Endothelial cell of umbilical vein (primary cell): ENCODE measurements at regions not wholly inside any gene's neighbourhood (a gene's known extent, or its start where the extent isn't known, plus 50 kb on each side); places are given as distances from the start of the nearest gene placed in this dataset.

Experiments used
- BruUV-seq: library from RNA; stranded (reverse); fragments of 400-500 nt; replicated peaks from 2 replicates; lab custom pipeline; 2021; lab: Mats Ljungman, UMichigan
- CTCF ChIA-PET: fragments of 300-600, 350-600 bp; sonication (Branson Sonifier 250); formaldehyde crosslinking; loops from one replicate; lab custom pipeline; 2021; ENCODE audit warnings: antibody characterized with exemption, inconsistent platforms; lab: Charles Lee
- POLR2A ChIA-PET: fragments of 300-600, 350-600 bp; sonication (Branson Sonifier 250); formaldehyde crosslinking; loops from one replicate; lab custom pipeline; 2021; ENCODE audit warnings: antibody characterized with exemption, inconsistent platforms; lab: Charles Lee
- DNase-seq: peaks from one replicate; pipeline ENCODE4 v3.0.0-alpha.2; 2011; ENCODE audit warnings: low read depth, low spot score
- FAIRE-seq: peaks from 2 replicates; lab custom pipeline; 2011; peaks lifted over from hg19 to GRCh38; lab: Jason Lieb, UNC
- H2AFZ ChIP-seq: 2 replicates; pipeline ENCODE4 v1.6.0; 2012; ENCODE audit warnings: low read depth, low read length, control low read depth, inconsistent platforms
- H3K27ac ChIP-seq: 2 replicates; pipeline ENCODE4 v1.5.1; 2011; ENCODE audit warnings: low read depth, mild to moderate bottlenecking, control low read depth, low read length, moderate library complexity; ENCODE audit not compliant: insufficient read depth
- H3K27me3 ChIP-seq, 2 experiments: 2 replicates each; pipeline versions ENCODE4 v1.6.0 to v1.6.1; 2011; ENCODE audit warnings: low read length in 2 of 2, mixed read lengths in 1 of 2; ENCODE audit not compliant: control insufficient read depth in 2 of 2, insufficient read depth in 2 of 2
- H3K36me3 ChIP-seq, 2 experiments: 2 replicates in 1 of 2; 3 replicates in 1 of 2; pipeline ENCODE4 v1.5.1; 2011; ENCODE audit warnings: low read length in 2 of 2, mild to moderate bottlenecking in 1 of 2, moderate library complexity in 1 of 2; ENCODE audit not compliant: control insufficient read depth in 2 of 2, insufficient read depth in 2 of 2; ENCODE audit errors: extremely low read depth in 1 of 2
- H3K4me1 ChIP-seq: 3 replicates; pipeline ENCODE4 v1.5.1; 2011; ENCODE audit warnings: mild to moderate bottlenecking, low read length; ENCODE audit not compliant: control insufficient read depth, insufficient read depth; ENCODE audit errors: extremely low read depth
- H3K4me2 ChIP-seq: 2 replicates; pipeline ENCODE4 v1.6.1; 2011; ENCODE audit warnings: low read length, control low read depth, mixed read lengths; ENCODE audit not compliant: insufficient read depth
- H3K4me3 ChIP-seq, 3 experiments: fragments of 200-600 bp in 1 of 3; sonication (generic), shearing (Covaris generic) in 1 of 3; replicated peaks in 1 of 3; 2 replicates each; pipeline ENCODE4 v1.5.1; 2011 to 2016; ENCODE audit warnings: control low read depth in 3 of 3, low read length in 3 of 3, mild to moderate bottlenecking in 2 of 3, inconsistent platforms in 1 of 3, low read depth in 1 of 3, moderate library complexity in 1 of 3; ENCODE audit not compliant: insufficient read depth in 1 of 3
- H3K79me2 ChIP-seq: 2 replicates; pipeline ENCODE4 v1.6.0; 2012; ENCODE audit warnings: low read length, inconsistent platforms; ENCODE audit not compliant: control insufficient read depth, insufficient read depth
- H3K9ac ChIP-seq: replicated peaks from 2 replicates; pipeline ENCODE3; 2011; ENCODE audit warnings: low read length, control low read depth; ENCODE audit not compliant: insufficient read depth; ENCODE audit errors: extremely low read depth
- H3K9me1 ChIP-seq: replicated peaks from 3 replicates; pipeline ENCODE4 v1.6.0; 2011; ENCODE audit warnings: mild to moderate bottlenecking, low read length; ENCODE audit not compliant: control insufficient read depth, insufficient read depth; ENCODE audit errors: extremely low read depth
- H3K9me3 ChIP-seq: replicated peaks from 2 replicates; pipeline ENCODE4 v1.5.1; 2012; ENCODE audit warnings: low read length, inconsistent platforms; ENCODE audit not compliant: control insufficient read depth, insufficient read depth
- H4K20me1 ChIP-seq: replicated peaks from 2 replicates; pipeline ENCODE3; 2011; ENCODE audit warnings: mild to moderate bottlenecking, low read length; ENCODE audit not compliant: control insufficient read depth, insufficient read depth; ENCODE audit errors: extremely low read depth
- EZH2 ChIP-seq: IDR thresholded peaks from 2 replicates; pipeline ENCODE4 v1.6.1; 2012; ENCODE audit warnings: borderline replicate concordance, low read depth, mild to moderate bottlenecking, moderate library complexity, low read length, inconsistent platforms; ENCODE audit not compliant: severe bottlenecking
- FOS ChIP-seq: IDR thresholded peaks from 2 replicates; pipeline ENCODE4 v1.6.1; 2011; ENCODE audit warnings: mild to moderate bottlenecking, low read length, moderate library complexity, borderline replicate concordance; ENCODE audit not compliant: insufficient read depth
- GATA2 ChIP-seq: IDR thresholded peaks from 2 replicates; pipeline ENCODE4 v1.7.0; 2011; ENCODE audit warnings: low read depth, mild to moderate bottlenecking, moderate library complexity, mixed read lengths, low read length; ENCODE audit not compliant: insufficient read length, insufficient read depth
- JUN ChIP-seq: IDR thresholded peaks from 2 replicates; pipeline ENCODE4 v1.6.1; 2011; ENCODE audit warnings: borderline replicate concordance, low read depth; ENCODE audit not compliant: insufficient read length, insufficient read depth
- MYC ChIP-seq: IDR thresholded peaks from one replicate; pipeline ENCODE4 v1.6.1; 2011; ENCODE audit warnings: mild to moderate bottlenecking, low read depth, low read length
- POLR2A ChIP-seq: IDR thresholded peaks from 2 replicates; pipeline ENCODE4 v1.6.1; 2012; ENCODE audit warnings: low read depth, mild to moderate bottlenecking, control low read depth, low read length
- POLR2AphosphoS5 ChIP-seq: IDR thresholded peaks from 2 replicates; pipeline ENCODE4 v1.6.1; 2012; ENCODE audit warnings: low read depth, mild to moderate bottlenecking, control low read depth, low read length, moderate library complexity; ENCODE audit not compliant: insufficient read depth
- dilution Hi-C: fragments of 300-500 bp; cut with MboI; formaldehyde crosslinking; loops from one replicate; pipeline ENCODE4 v1.15.0; 2019; ENCODE audit warnings: low sequenced_read_pairs; ENCODE audit not compliant: extremely low pct_ligation_motif_present
- intact Hi-C: fragments of 100-400 bp; cut with micrococcal nuclease; formaldehyde crosslinking; loops from one replicate; pipeline ENCODE4 v1.10.0; 2022
- TF ChIP-seq, protein P1 (sequence below): IDR thresholded peaks from 2 replicates; pipeline ENCODE4 v1.6.1; 2011; ENCODE audit not compliant: insufficient read depth, insufficient read length
- TF ChIP-seq, protein P2 (sequence below), 2 donors: IDR thresholded peaks; 1 replicate in 1 of 2; 2 replicates in 1 of 2; pipeline ENCODE4 v1.5.1; 2011; ENCODE audit warnings: low read length in 2 of 2, mild to moderate bottlenecking in 2 of 2, moderate library complexity in 2 of 2, control low read depth in 1 of 2, inconsistent platforms in 1 of 2, low read depth in 1 of 2; ENCODE audit not compliant: insufficient read depth in 1 of 2; ENCODE audit errors: extremely low read depth in 1 of 2

- Histone ChIP-seq H3K36me3 (no peaks in the 10 kb centered on the region), H3K4me2 (no peak overlapping the region), H3K27me3 (no peaks in the 10 kb centered on the region), H2AFZ (no peak overlapping the region), H4K20me1 (no peaks in the 10 kb centered on the region), H3K4me1 (no peaks in the 10 kb centered on the region), H3K27ac (no peak overlapping the region), H3K9me1 (no peaks in the 10 kb centered on the region), H3K9ac (no peak overlapping the region), H3K9me3 (no peaks in the 10 kb centered on the region), H3K79me2 (no peaks in the 10 kb centered on the region), H3K4me3 (no peak overlapping the region)
- BruUV-seq: no TSS peak
- CTCF ChIA-PET: no interaction called here
- DNase-seq (no peak), FAIRE-seq (no peak)
- no peak for TF ChIP-seq FOS
- no peak for TF ChIP-seq POLR2A
- TF ChIP-seq, protein P1, sequence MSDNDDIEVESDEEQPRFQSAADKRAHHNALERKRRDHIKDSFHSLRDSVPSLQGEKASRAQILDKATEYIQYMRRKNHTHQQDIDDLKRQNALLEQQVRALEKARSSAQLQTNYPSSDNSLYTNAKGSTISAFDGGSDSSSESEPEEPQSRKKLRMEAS: no peak
- TF ChIP-seq EZH2: no peak
- TF ChIP-seq JUN: no peak
- TF ChIP-seq POLR2AphosphoS5: no peak
- TF ChIP-seq GATA2: no peak
- TF ChIP-seq MYC: no peak
- TF ChIP-seq, protein P2, sequence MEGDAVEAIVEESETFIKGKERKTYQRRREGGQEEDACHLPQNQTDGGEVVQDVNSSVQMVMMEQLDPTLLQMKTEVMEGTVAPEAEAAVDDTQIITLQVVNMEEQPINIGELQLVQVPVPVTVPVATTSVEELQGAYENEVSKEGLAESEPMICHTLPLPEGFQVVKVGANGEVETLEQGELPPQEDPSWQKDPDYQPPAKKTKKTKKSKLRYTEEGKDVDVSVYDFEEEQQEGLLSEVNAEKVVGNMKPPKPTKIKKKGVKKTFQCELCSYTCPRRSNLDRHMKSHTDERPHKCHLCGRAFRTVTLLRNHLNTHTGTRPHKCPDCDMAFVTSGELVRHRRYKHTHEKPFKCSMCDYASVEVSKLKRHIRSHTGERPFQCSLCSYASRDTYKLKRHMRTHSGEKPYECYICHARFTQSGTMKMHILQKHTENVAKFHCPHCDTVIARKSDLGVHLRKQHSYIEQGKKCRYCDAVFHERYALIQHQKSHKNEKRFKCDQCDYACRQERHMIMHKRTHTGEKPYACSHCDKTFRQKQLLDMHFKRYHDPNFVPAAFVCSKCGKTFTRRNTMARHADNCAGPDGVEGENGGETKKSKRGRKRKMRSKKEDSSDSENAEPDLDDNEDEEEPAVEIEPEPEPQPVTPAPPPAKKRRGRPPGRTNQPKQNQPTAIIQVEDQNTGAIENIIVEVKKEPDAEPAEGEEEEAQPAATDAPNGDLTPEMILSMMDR (IDR thresholded peaks at IDR 0.05; ENCODE audit: extremely low read depth in 1 of 2, insufficient read depth in 1 of 2, low read depth in 1 of 2, low read length in 2 of 2): no peak
- intact Hi-C loops: no loop called here
- POLR2A ChIA-PET: no interaction called here
- dilution Hi-C loops: no loop called here
Measured at GRCh38 chr2:16270441-16270840, 330.1 kb downstream of the MYCN start.
